Tibial artery (tissue), 4 donors: ENCODE measurements at regions not wholly inside any gene's neighbourhood (a gene's known extent, or its start where the extent isn't known, plus 50 kb on each side); places are given as distances from the start of the nearest gene placed in this dataset.

Experiments used
- DNase-seq, 2 donors: peaks; one replicate each; pipeline ENCODE4 v3.0.0-alpha.2; 2019
- H3K27ac ChIP-seq, 2 donors: fragments of 200-600 bp; sonication (generic) in 1 of 2; 1 replicate in 1 of 2; 2 replicates in 1 of 2; pipeline ENCODE4 v1.5.1; 2018 to 2019; ENCODE audit warnings: mild to moderate bottlenecking in 1 of 2
- H3K27me3 ChIP-seq, 2 donors: fragments of 200-600 bp; sonication (generic) in 1 of 2; one replicate each; pipeline versions ENCODE4 v1.5.1 to v1.6.0; 2016 to 2019
- H3K36me3 ChIP-seq, 3 donors: fragments of 200-600 bp; sonication (generic) in 2 of 3; one replicate each; pipeline ENCODE4 v1.5.1; 2016 to 2019; ENCODE audit warnings: mild to moderate bottlenecking in 2 of 3
- H3K4me1 ChIP-seq, 4 donors: fragments of 200-600 bp; sonication (generic) in 2 of 4; 1 replicate in 3 of 4; 2 replicates in 1 of 4; pipeline ENCODE4 v1.5.1; 2016 to 2019
- H3K4me3 ChIP-seq, 2 donors: fragments of 200-600 bp; sonication (generic) in 1 of 2; 1 replicate in 1 of 2; 2 replicates in 1 of 2; pipeline ENCODE4 v1.5.1; 2018 to 2019; ENCODE audit warnings: mild to moderate bottlenecking in 2 of 2
- H3K9me3 ChIP-seq, 3 donors: fragments of 200-600 bp; sonication (generic) in 1 of 3; one replicate each; pipeline ENCODE4 v1.5.1; 2016 to 2019
- CTCF ChIP-seq, 2 experiments: fragments of 200-600 bp in 1 of 2; fragments of 450-650 bp in 1 of 2; IDR thresholded peaks; one replicate each; pipeline ENCODE4 v1.5.1; 2017 to 2019; ENCODE audit warnings: antibody characterized with exemption in 2 of 2, mild to moderate bottlenecking in 1 of 2, moderate library complexity in 1 of 2
- intact Hi-C: fragments of 100-400 bp; cut with DNase I; formaldehyde crosslinking; loops from one replicate; pipeline ENCODE4 v1.15.0; 2023; ENCODE audit warnings: low total_unique reads

- H3K9me3 ChIP-seq: no peaks in the 10 kb centered on the region
- no peak for DNase-seq
- no peaks in the 10 kb centered on the region for H3K4me1 ChIP-seq
- no peaks in the 10 kb centered on the region for H3K27me3 ChIP-seq
- no peaks in the 10 kb centered on the region for H3K36me3 ChIP-seq
- TF ChIP-seq CTCF (IDR thresholded peaks at IDR 0.05): no peak
- intact Hi-C loops: no loop called here
- H3K27ac ChIP-seq: no peak overlapping the region
- H3K4me3 ChIP-seq: no peak overlapping the region
Observed at GRCh38 chr18:27467073-27467472, 282.0 kb upstream of the CHST9 start.

GRCh38 chr18:27461957-27462356 lies 276.8 kb upstream of the CHST9 start:
- H3K4me1 ChIP-seq: no peaks in the 10 kb centered on the region
- no peak overlapping the region for H3K27ac ChIP-seq
- H3K9me3 ChIP-seq: no peaks in the 10 kb centered on the region
- H3K4me3 ChIP-seq: no peak overlapping the region
- DNase-seq: no peak
- no peak for TF ChIP-seq CTCF (IDR thresholded peaks at IDR 0.05)
- no peaks in the 10 kb centered on the region for H3K27me3 ChIP-seq
- intact Hi-C loops: no loop called here
- H3K36me3 ChIP-seq: no peaks in the 10 kb centered on the region

GRCh38 chr18:27449104-27449503 lies 264.0 kb upstream of the CHST9 start:
- no peak for DNase-seq
- H3K27me3 ChIP-seq: no peaks in the 10 kb centered on the region
- H3K27ac ChIP-seq: no peak overlapping the region
- no peak overlapping the region for H3K4me3 ChIP-seq
- no peaks in the 10 kb centered on the region for H3K36me3 ChIP-seq
- no peak for TF ChIP-seq CTCF (IDR thresholded peaks at IDR 0.05)
- H3K9me3 ChIP-seq: no peaks in the 10 kb centered on the region
- intact Hi-C loops: no loop called here
- no peaks in the 10 kb centered on the region for H3K4me1 ChIP-seq

- no peak for TF ChIP-seq CTCF (IDR thresholded peaks at IDR 0.05)
- intact Hi-C loops: no loop called here
- no peak overlapping the region for H3K4me3 ChIP-seq
- H3K27me3 ChIP-seq: no peaks in the 10 kb centered on the region
- H3K27ac ChIP-seq: no peak overlapping the region
- no peaks in the 10 kb centered on the region for H3K4me1 ChIP-seq
- no peak for DNase-seq
- H3K9me3 ChIP-seq: no peaks in the 10 kb centered on the region
- no peaks in the 10 kb centered on the region for H3K36me3 ChIP-seq
Observed at GRCh38 chr18:27447930-27448329, 262.8 kb upstream of the CHST9 start.

- no peaks in the 10 kb centered on the region for H3K27me3 ChIP-seq
- no peak overlapping the region for H3K27ac ChIP-seq
- H3K36me3 ChIP-seq: no peaks in the 10 kb centered on the region
- intact Hi-C loops: no loop called here
- no peaks in the 10 kb centered on the region for H3K4me1 ChIP-seq
- H3K9me3 ChIP-seq: no peaks in the 10 kb centered on the region
- DNase-seq: no peak
- TF ChIP-seq CTCF (IDR thresholded peaks at IDR 0.05): no peak
- H3K4me3 ChIP-seq: no peak overlapping the region
Observed at GRCh38 chr18:27447451-27447881, 262.4 kb upstream of the CHST9 start.

- TF ChIP-seq CTCF (IDR thresholded peaks at IDR 0.05): no peak
- Histone ChIP-seq H3K9me3 (peaks cover 0 to 3% (median 0%) of the 10 kb centered on the region in 3 donors), H3K4me3 (no peak overlapping the region), H3K27ac (no peak overlapping the region), H3K27me3 (no peaks in the 10 kb centered on the region), H3K4me1 (no peaks in the 10 kb centered on the region), H3K36me3 (no peaks in the 10 kb centered on the region)
- DNase-seq: no peak
- intact Hi-C loops: no loop called here
Observed at GRCh38 chr18:27430595-27430994, 245.5 kb upstream of the CHST9 start.
